ENCODE measurements at regions not wholly inside any gene's neighbourhood (a gene's known extent, or its start where the extent isn't known, plus 50 kb on each side); places are given as distances from the start of the nearest gene placed in this dataset.

DNA sequence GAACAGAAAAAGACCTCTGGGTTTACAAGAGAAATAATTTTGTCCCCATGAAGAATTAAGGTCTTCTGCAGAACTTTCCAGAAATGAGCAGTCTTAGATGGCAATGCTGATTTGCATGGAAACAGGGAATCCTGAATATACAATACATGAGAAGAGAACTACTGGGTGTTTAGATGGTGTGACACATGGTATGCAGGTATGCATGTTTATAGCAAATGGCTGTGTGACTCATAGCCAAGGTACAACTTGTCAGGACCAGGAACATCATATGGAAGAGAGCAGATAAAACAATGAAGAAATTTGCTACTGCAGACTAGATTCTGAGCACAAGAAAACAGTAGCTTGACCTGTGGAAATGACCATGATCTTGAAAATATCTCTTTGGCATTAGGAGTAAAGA is 907.8 kb downstream of the GATA3 start:
- DNase-seq (ENCODE audit: low spot score): no peak
- no peak for TF ChIP-seq CTCF (IDR thresholded peaks at IDR 0.05; ENCODE audit: extremely low read depth, insufficient read depth, missing control alignments)
- in situ Hi-C loops (cut with MboI; ENCODE audit: low pct_unique_long_range_greater_than_20kb, low sequenced_read_pairs, unreplicated experiment): no loop called here

GRCh38 chr10:8967061-8967460 is 912.6 kb downstream of the GATA3 start:
- TF ChIP-seq CTCF (IDR thresholded peaks at IDR 0.05; ENCODE audit: extremely low read depth, insufficient read depth, missing control alignments): no peak
- in situ Hi-C loops (cut with MboI; ENCODE audit: low pct_unique_long_range_greater_than_20kb, low sequenced_read_pairs, unreplicated experiment): no loop called here

GRCh38 chr10:8969853-8970252 is 915.4 kb downstream of the GATA3 start:
- no peak for DNase-seq (ENCODE audit: low spot score)
- in situ Hi-C loops (cut with MboI; ENCODE audit: low pct_unique_long_range_greater_than_20kb, low sequenced_read_pairs, unreplicated experiment): no loop called here
- no peak for TF ChIP-seq CTCF (IDR thresholded peaks at IDR 0.05; ENCODE audit: extremely low read depth, insufficient read depth, missing control alignments)

More at GRCh38 chr10:8967061-8967460, 912.6 kb downstream of the GATA3 start:
- DNase-seq (ENCODE audit: low spot score): no peak

DNA sequence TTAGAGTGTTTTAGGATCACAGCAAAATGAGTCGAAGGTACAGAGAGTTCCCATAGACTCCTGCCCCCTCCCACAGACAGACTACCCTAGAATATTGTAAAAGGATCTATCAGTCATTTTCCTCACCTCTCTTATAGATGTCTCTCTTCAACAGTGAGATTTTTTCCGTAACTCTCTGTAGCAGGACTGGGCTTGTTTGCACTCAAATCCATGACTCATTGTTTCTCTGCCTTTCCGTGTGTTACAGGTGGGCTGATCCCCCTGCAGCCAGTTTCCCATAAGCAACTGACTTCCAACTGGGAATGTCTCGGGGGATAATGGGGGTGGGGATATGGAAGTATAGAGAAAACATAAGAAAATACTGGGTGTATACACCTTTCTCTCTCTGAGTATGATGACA is 921.0 kb downstream of the GATA3 start:
- in situ Hi-C loops (cut with MboI; ENCODE audit: low pct_unique_long_range_greater_than_20kb, low sequenced_read_pairs, unreplicated experiment): no loop called here
- TF ChIP-seq CTCF (IDR thresholded peaks at IDR 0.05; ENCODE audit: extremely low read depth, insufficient read depth, missing control alignments): no peak
- DNase-seq (ENCODE audit: low spot score): no peak

GRCh38 chr10:8978100-8978499 is 923.6 kb downstream of the GATA3 start:
- no peak for DNase-seq (ENCODE audit: low spot score)
- no peak for TF ChIP-seq CTCF (IDR thresholded peaks at IDR 0.05; ENCODE audit: extremely low read depth, insufficient read depth, missing control alignments)
- in situ Hi-C loops (cut with MboI; ENCODE audit: low pct_unique_long_range_greater_than_20kb, low sequenced_read_pairs, unreplicated experiment): no loop called here

DNA sequence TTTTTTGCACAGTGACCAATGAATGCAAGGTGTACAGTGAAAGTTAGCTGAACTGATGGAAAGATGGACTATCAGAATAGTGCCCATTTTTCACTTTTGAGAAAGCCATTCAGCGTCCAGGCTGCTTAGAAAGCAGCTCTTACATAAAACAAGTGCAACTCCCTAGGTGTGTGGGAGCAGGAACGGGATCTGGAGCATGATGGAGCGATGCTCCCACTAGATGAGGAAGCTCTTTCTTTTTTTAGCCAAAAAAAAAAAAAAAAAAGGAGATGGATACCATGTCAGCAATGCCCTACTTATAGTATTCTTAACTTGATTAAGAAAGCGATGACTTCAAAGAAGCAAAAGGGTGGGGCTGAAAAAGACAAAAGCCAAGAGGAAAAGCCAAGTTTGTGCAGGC is 925.5 kb downstream of the GATA3 start:
- no peak for TF ChIP-seq CTCF (IDR thresholded peaks at IDR 0.05; ENCODE audit: extremely low read depth, insufficient read depth, missing control alignments)
- DNase-seq (ENCODE audit: low spot score): no peak
- in situ Hi-C loops (cut with MboI; ENCODE audit: low pct_unique_long_range_greater_than_20kb, low sequenced_read_pairs, unreplicated experiment): no loop called here

DNA sequence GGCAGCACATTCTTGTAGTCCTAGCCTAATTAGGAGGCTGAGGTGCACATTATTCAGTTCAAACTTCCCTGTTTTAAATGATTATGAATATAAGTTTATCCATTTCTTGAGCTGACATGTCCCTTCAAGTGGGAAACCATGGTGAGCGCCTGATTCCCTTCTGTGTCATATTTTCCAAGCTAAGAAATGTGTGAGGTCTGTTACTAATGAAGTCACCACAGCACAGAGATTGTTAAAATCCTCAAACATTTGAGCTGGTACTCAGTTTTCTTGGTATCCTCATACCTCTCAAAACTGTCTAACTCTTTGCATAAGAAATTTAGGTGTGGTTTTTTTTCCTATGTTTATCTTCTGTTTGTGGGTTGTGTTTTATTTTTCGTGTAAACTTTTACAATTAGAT is 926.8 kb downstream of the GATA3 start:
- DNase-seq (ENCODE audit: low spot score): no peak
- in situ Hi-C loops (cut with MboI; ENCODE audit: low pct_unique_long_range_greater_than_20kb, low sequenced_read_pairs, unreplicated experiment): no loop called here
- no peak for TF ChIP-seq CTCF (IDR thresholded peaks at IDR 0.05; ENCODE audit: extremely low read depth, insufficient read depth, missing control alignments)

All from GM13977 (cell line).